IMR-90 (cell line): ENCODE measurements at regions not wholly inside any gene's neighbourhood (a gene's known extent, or its start where the extent isn't known, plus 50 kb on each side); places are given as distances from the start of the nearest gene placed in this dataset.

ENCODE experiments used
- ATAC-seq: fragments of 200-7000 bp; cut with Tn5 transposase; 2 replicates; pipeline ENCODE4 v1.9.1; 2020; ENCODE audit warnings: low read depth, mild to moderate bottlenecking, moderate library complexity
- BruUV-seq: library from RNA; stranded (reverse); fragments of 400-500 nt; replicated peaks from 2 replicates; lab custom pipeline; 2021; lab: Mats Ljungman, UMichigan
- CTCF ChIA-PET: fragments of 300-600 bp; formaldehyde crosslinking; extraction: SDS; loops from one replicate; lab custom pipeline; 2021; ENCODE audit warnings: antibody characterized with exemption; lab: Yijun Ruan, JAX
- POLR2A ChIA-PET: fragments of 300-600 bp; sonication (Branson Sonifier 250); formaldehyde crosslinking; loops from one replicate; lab custom pipeline; 2022; ENCODE audit warnings: antibody characterized with exemption; ENCODE audit not compliant: unreplicated experiment; lab: Charles Lee
- DNase-seq: peaks from one replicate; pipeline ENCODE4 v3.0.0; 2013
- H2AFZ ChIP-seq: replicated peaks from 2 replicates; pipeline ENCODE3; 2013; ENCODE audit warnings: low read length, mild to moderate bottlenecking; ENCODE audit not compliant: poor library complexity
- H2AK5ac ChIP-seq: 2 replicates; pipeline ENCODE4 v1.6.1; 2013; ENCODE audit warnings: low read depth, low read length, inconsistent platforms
- H2AK9ac ChIP-seq: replicated peaks from 2 replicates; pipeline ENCODE3; 2013; ENCODE audit warnings: mild to moderate bottlenecking, low read depth, low read length, moderate library complexity; ENCODE audit not compliant: poor library complexity
- H2BK120ac ChIP-seq: 2 replicates; pipeline ENCODE4 v1.6.1; 2013; ENCODE audit warnings: low read depth, low read length, inconsistent platforms
- H2BK15ac ChIP-seq: 3 replicates; pipeline ENCODE4 v1.6.1; 2013; ENCODE audit warnings: low read depth, low read length, inconsistent platforms
- H2BK20ac ChIP-seq: 2 replicates; pipeline ENCODE4 v1.6.1; 2013; ENCODE audit warnings: low read depth, mild to moderate bottlenecking, inconsistent platforms, low read length, moderate library complexity
- H2BK5ac ChIP-seq: 2 replicates; pipeline ENCODE4 v1.6.1; 2013; ENCODE audit warnings: mild to moderate bottlenecking, low read depth, low read length, inconsistent platforms; ENCODE audit not compliant: poor library complexity, severe bottlenecking
- H3K14ac ChIP-seq: replicated peaks from 2 replicates; pipeline ENCODE4 v1.6.1; 2013; ENCODE audit warnings: low read depth, low read length, inconsistent platforms
- H3K18ac ChIP-seq: 2 replicates; pipeline ENCODE4 v1.6.1; 2013; ENCODE audit warnings: low read depth, low read length, control low read depth
- H3K23ac ChIP-seq: 2 replicates; pipeline ENCODE4 v1.6.1; 2013; ENCODE audit warnings: low read depth, low read length, inconsistent platforms
- H3K27ac ChIP-seq: 2 replicates; pipeline ENCODE4 v1.5.1; 2013; ENCODE audit warnings: mild to moderate bottlenecking, control low read depth, low read length; ENCODE audit not compliant: insufficient read depth
- H3K27me3 ChIP-seq: 2 replicates; pipeline ENCODE4 v1.6.1; 2013; ENCODE audit warnings: low read length; ENCODE audit not compliant: control insufficient read depth, insufficient read depth
- H3K36me3 ChIP-seq: 2 replicates; pipeline ENCODE4 v1.6.1; 2013; ENCODE audit warnings: low read length, mixed read lengths; ENCODE audit not compliant: control insufficient read depth, insufficient read depth
- H3K4ac ChIP-seq: 2 replicates; pipeline ENCODE4 v1.6.1; 2013; ENCODE audit warnings: low read depth, low read length, inconsistent platforms
- H3K4me1 ChIP-seq: 2 replicates; pipeline ENCODE4 v1.6.1; 2013; ENCODE audit warnings: low read length, mixed read lengths; ENCODE audit not compliant: control insufficient read depth, insufficient read depth
- H3K4me2 ChIP-seq: 2 replicates; pipeline ENCODE4 v1.6.1; 2013; ENCODE audit warnings: low read depth, mild to moderate bottlenecking, control low read depth, low read length, moderate library complexity
- H3K4me3 ChIP-seq: 2 replicates; pipeline ENCODE4 v1.5.1; 2013; ENCODE audit warnings: low read depth, mild to moderate bottlenecking, control low read depth, low read length, moderate library complexity; ENCODE audit not compliant: insufficient read depth
- H3K56ac ChIP-seq: 2 replicates; pipeline ENCODE4 v1.6.1; 2013; ENCODE audit warnings: low read length, inconsistent platforms; ENCODE audit not compliant: insufficient read depth; ENCODE audit errors: extremely low read depth
- H3K79me1 ChIP-seq, 2 experiments: 2 replicates each; pipeline ENCODE4 v1.6.1; 2013; ENCODE audit warnings: low read length in 2 of 2, inconsistent platforms in 1 of 2, low read depth in 1 of 2
- H3K9ac ChIP-seq: 2 replicates; pipeline ENCODE4 v1.6.1; 2013; ENCODE audit warnings: low read depth, low read length, control low read depth
- H3K9me1 ChIP-seq: 2 replicates; pipeline ENCODE4 v1.6.1; 2013; ENCODE audit warnings: low read length, inconsistent platforms; ENCODE audit not compliant: insufficient read depth
- H3K9me3 ChIP-seq: 2 replicates; pipeline ENCODE4 v1.6.1; 2013; ENCODE audit warnings: low read length; ENCODE audit not compliant: control insufficient read depth, insufficient read depth
- H4K20me1 ChIP-seq: 2 replicates; pipeline ENCODE4 v1.6.1; 2013; ENCODE audit warnings: low read length, inconsistent platforms; ENCODE audit not compliant: insufficient read depth
- H4K5ac ChIP-seq: 2 replicates; pipeline ENCODE4 v1.6.1; 2013; ENCODE audit warnings: mild to moderate bottlenecking, low read depth, low read length, control low read depth
- H4K8ac ChIP-seq, 2 experiments: 2 replicates each; pipeline ENCODE4 v1.6.1; 2013; ENCODE audit warnings: low read depth in 2 of 2, low read length in 2 of 2, control low read depth in 1 of 2, inconsistent platforms in 1 of 2
- H4K91ac ChIP-seq: 2 replicates; pipeline ENCODE4 v1.6.1; 2013; ENCODE audit warnings: low read depth, low read length, inconsistent platforms; ENCODE audit not compliant: insufficient read depth
- BHLHE40 ChIP-seq: fragments of 150-350 bp; IDR thresholded peaks from 2 replicates; pipeline ENCODE4 v1.6.1; 2016; ENCODE audit warnings: mild to moderate bottlenecking, low read depth, low read length
- CEBPB ChIP-seq: IDR thresholded peaks from 2 replicates; pipeline ENCODE4 v1.6.1; 2012; ENCODE audit warnings: low read depth, low read length, improper control_type of control experiment
- CHD1 ChIP-seq: IDR thresholded peaks from 2 replicates; pipeline ENCODE4 v1.6.1; 2012; ENCODE audit warnings: low read depth, low read length, improper control_type of control experiment
- CTCF ChIP-seq: conservative IDR thresholded peaks from 2 replicates; pipeline ENCODE4 v1.5.1; 2012; ENCODE audit warnings: mild to moderate bottlenecking, low read depth, low read length, improper control_type of control experiment
- ELK1 ChIP-seq: fragments of 150-350 bp; IDR thresholded peaks from 2 replicates; pipeline ENCODE4 v1.6.1; 2016; ENCODE audit warnings: low read depth, mild to moderate bottlenecking, low read length, moderate library complexity, borderline replicate concordance
- FOS ChIP-seq: fragments of 150-350 bp; IDR thresholded peaks from 2 replicates; pipeline ENCODE4 v1.6.1; 2016; ENCODE audit warnings: low read depth, low read length
- MAZ ChIP-seq: IDR thresholded peaks from 2 replicates; pipeline ENCODE4 v1.6.1; 2012; ENCODE audit warnings: low read depth, mild to moderate bottlenecking, low read length, improper control_type of control experiment, moderate library complexity, borderline replicate concordance
- MXI1 ChIP-seq: IDR thresholded peaks from 2 replicates; pipeline ENCODE4 v1.6.1; 2012; ENCODE audit warnings: low read depth, mild to moderate bottlenecking, low read length, moderate library complexity, borderline replicate concordance
- NFE2L2 ChIP-seq: fragments of 150-350 bp; IDR thresholded peaks from 2 replicates; pipeline ENCODE4 v1.6.1; 2016; ENCODE audit warnings: low read depth, mild to moderate bottlenecking, low read length
- POLR2A ChIP-seq: IDR thresholded peaks from 2 replicates; pipeline ENCODE4 v1.6.1; 2012; ENCODE audit warnings: mild to moderate bottlenecking, low read depth, low read length
- RAD21 ChIP-seq: IDR thresholded peaks from 2 replicates; pipeline ENCODE4 v1.6.1; 2012; ENCODE audit warnings: low read length, improper control_type of control experiment
- RCOR1 ChIP-seq: IDR thresholded peaks from 2 replicates; pipeline ENCODE4 v1.6.1; 2012; ENCODE audit warnings: mild to moderate bottlenecking, low read length, improper control_type of control experiment; ENCODE audit not compliant: insufficient replicate concordance
- SMC3 ChIP-seq: fragments of 150-350 bp; IDR thresholded peaks from 2 replicates; pipeline ENCODE4 v1.6.1; 2016; ENCODE audit warnings: low read depth, mild to moderate bottlenecking, antibody characterized with exemption, low read length, moderate library complexity
- USF2 ChIP-seq: fragments of 150-350 bp; IDR thresholded peaks from 2 replicates; pipeline ENCODE4 v1.6.1; 2017; ENCODE audit warnings: mild to moderate bottlenecking, antibody characterized with exemption, low read length, low read depth
- WGBS, 2 experiments: methylation state at CpG; one replicate each; pipeline versions ENCODE4 v1.1.5 to v1.1.7; 2013; ENCODE audit warnings: missing lambda C conversion rate in 2 of 2; ENCODE audit not compliant: insufficient read length in 1 of 2; ENCODE audit errors: extremely low coverage in 2 of 2; 5-methylcytosine and 5-hydroxymethylcytosine counted together
- dilution Hi-C: fragments of 300-500 bp; cut with HindIII; formaldehyde crosslinking; loops from one replicate; pipeline ENCODE4 v1.14.3; 2018; ENCODE audit warnings: low sequenced_read_pairs; ENCODE audit not compliant: unreplicated experiment
- in situ Hi-C: fragments of 300-500 bp; cut with MboI; formaldehyde crosslinking; loops from 3 replicates; pipeline ENCODE4 v1.14.3; 2019; ENCODE audit warnings: low sequenced_read_pairs, inconsistent platforms, mixed read lengths
- intact Hi-C: fragments of 100-400 bp; cut with micrococcal nuclease; formaldehyde crosslinking; loops from 2 replicates; pipeline ENCODE4 v1.10.0; 2022

- Histone ChIP-seq H4K5ac (no peak overlapping the region), H3K9ac (peak overlapping the region; percentile 45; the same call in 1 of the 2 replicates), H3K56ac (no peak overlapping the region), H3K9me3 (no peaks in the 10 kb centered on the region), H3K14ac (no peak overlapping the region), H3K79me1 (no peaks in the 10 kb centered on the region), H3K4me1 (no peaks in the 10 kb centered on the region; the same call in none of the 2 replicates), H3K18ac (no peak overlapping the region; the same call in 1 of the 2 replicates), H4K91ac (no peak overlapping the region), H3K4ac (no peak overlapping the region), H2BK5ac (no peak overlapping the region), H2BK120ac (no peak overlapping the region), H3K27ac (peak overlapping the region; percentile 70; the same call in 1 of the 2 replicates), H2BK15ac (no peak overlapping the region), H3K9me1 (no peaks in the 10 kb centered on the region), H2BK20ac (peak overlapping the region; percentile 43; the same call in 1 of the 2 replicates), H4K8ac (no peak overlapping the region), H2AFZ (peak overlapping the region; percentile 87), H2AK5ac (no peak overlapping the region), H3K36me3 (no peaks in the 10 kb centered on the region), H3K4me2 (peak overlapping the region; percentile 95), H4K20me1 (no peaks in the 10 kb centered on the region), H3K27me3 (no peaks in the 10 kb centered on the region), H2AK9ac (no peak overlapping the region), H3K23ac (no peak overlapping the region), H3K4me3 (peak overlapping the region; percentile 37)
- intact Hi-C loops (loop anchor here (2.0 kb wide), 1 partner anchor 56 kb away; no protein-coding TSS in a partner anchor), in situ Hi-C loops (no loop called here), dilution Hi-C loops (no loop called here)
- DNase-seq (peak; percentile 35), ATAC-seq (peak; percentile 79)
- TF ChIP-seq MAZ, result no peak
- no peak for TF ChIP-seq RAD21
- TF ChIP-seq USF2, result no peak
- TF ChIP-seq MXI1, result no peak
- TF ChIP-seq CTCF, result no peak
- no peak for TF ChIP-seq NFE2L2
- TF ChIP-seq CHD1, result no peak
- TF ChIP-seq POLR2A, result no peak
- TF ChIP-seq BHLHE40, result no peak
- TF ChIP-seq RCOR1, result no peak
- no peak for TF ChIP-seq FOS
- no peak for TF ChIP-seq SMC3
- no peak for TF ChIP-seq CEBPB
- no peak for TF ChIP-seq ELK1
- no TSS peak for BruUV-seq
- POLR2A ChIA-PET, result no interaction called here
- CTCF ChIA-PET, result interaction anchor here (0.6 kb wide), 1 partner anchor 119 kb away, joined by 4 read pairs; no protein-coding TSS in a partner anchor
- no CpG with 5 or more reads among the region's 8 CpGs for WGBS, 2 experiments
These were observed 119.9 kb upstream of the PIEZO2 start for GRCh38 chr18:11269257-11269656.
